HepG2 (cell line): ENCODE measurements at regions not wholly inside any gene's neighbourhood (a gene's known extent, or its start where the extent isn't known, plus 50 kb on each side); places are given as distances from the start of the nearest gene placed in this dataset.

Experiments used
- ATAC-seq: fragments of 200-7000 bp; cut with Tn5 transposase; 3 replicates; pipeline ENCODE4 v1.9.1; 2020; ENCODE audit warnings: mild to moderate bottlenecking, moderate library complexity
- BruUV-seq: library from RNA; stranded (reverse); fragments of 400-500 nt; replicated peaks from 2 replicates; lab custom pipeline; 2021; lab: Mats Ljungman, UMichigan
- CTCF ChIA-PET: fragments of 300-600 bp; formaldehyde crosslinking; extraction: SDS; loops from one replicate; lab custom pipeline; 2021; ENCODE audit warnings: low total read pairs, inconsistent platforms, low intra/inter-chr PET ratio; lab: Yijun Ruan, JAX
- POLR2A ChIA-PET: fragments of 350-600 bp; sonication (Branson Sonifier 250); formaldehyde crosslinking; loops from one replicate; lab custom pipeline; 2020; ENCODE audit warnings: antibody characterized with exemption, inconsistent platforms; lab: Yijun Ruan, JAX
- DNase-seq: peaks from one replicate; pipeline ENCODE4 v3.0.0-alpha.2; 2015; ENCODE audit warnings: low spot score
- FAIRE-seq: peaks from 3 replicates; lab custom pipeline; 2011; peaks lifted over from hg19 to GRCh38; lab: Jason Lieb, UNC
- H2AFZ ChIP-seq: one replicate; pipeline ENCODE4 v1.6.1; 2011; ENCODE audit warnings: low read length, inconsistent platforms
- H3K27ac ChIP-seq: fragments of 300-600 bp; 3 replicates; pipeline ENCODE4 v1.8.0; 2011; ENCODE audit warnings: mixed run types, mild to moderate bottlenecking, mixed read lengths, low read length, inconsistent platforms; ENCODE audit not compliant: insufficient read depth; ENCODE audit errors: extremely low read length
- H3K27me3 ChIP-seq, 2 experiments: fragments of 200-600 bp in 1 of 2; 2 replicates in 1 of 2; 3 replicates in 1 of 2; pipeline versions ENCODE4 v1.6.0 to v1.8.0; 2011; ENCODE audit warnings: low read length in 2 of 2, mild to moderate bottlenecking in 2 of 2, moderate library complexity in 2 of 2, inconsistent platforms in 1 of 2; ENCODE audit not compliant: insufficient read depth in 2 of 2, control insufficient read depth in 1 of 2
- H3K36me3 ChIP-seq, 2 experiments: fragments of 200-600 bp in 1 of 2; replicated peaks in 1 of 2; 2 replicates in 1 of 2; 3 replicates in 1 of 2; pipeline versions ENCODE4 v1.5.1 to v1.8.0; 2011; ENCODE audit warnings: low read length in 2 of 2, inconsistent platforms in 1 of 2; ENCODE audit not compliant: insufficient read depth in 2 of 2, control insufficient read depth in 1 of 2
- H3K4me1 ChIP-seq: 2 replicates; pipeline ENCODE4 v1.5.1; 2012; ENCODE audit warnings: low read length, inconsistent platforms; ENCODE audit not compliant: insufficient read depth
- H3K4me2 ChIP-seq: 2 replicates; pipeline ENCODE4 v1.6.0; 2011; ENCODE audit warnings: low read depth, low read length, inconsistent platforms
- H3K4me3 ChIP-seq, 3 experiments: fragments of 200-600 bp in 1 of 3; sonication (generic), shearing (Covaris generic) in 1 of 3; replicated peaks in 1 of 3; 2 replicates each; pipeline ENCODE4 v1.5.1; 2011 to 2016; ENCODE audit warnings: low read length in 3 of 3, inconsistent platforms in 2 of 3, low read depth in 2 of 3, mild to moderate bottlenecking in 2 of 3, control low read depth in 1 of 3, mixed read lengths in 1 of 3; ENCODE audit not compliant: insufficient read depth in 1 of 3
- H3K79me2 ChIP-seq: one replicate; pipeline ENCODE4 v1.6.1; 2011; ENCODE audit warnings: low read length, inconsistent platforms; ENCODE audit not compliant: insufficient read depth
- H3K9ac ChIP-seq: 2 replicates; pipeline ENCODE4 v1.6.0; 2011; ENCODE audit warnings: mild to moderate bottlenecking, low read depth, low read length, inconsistent platforms; ENCODE audit not compliant: insufficient read depth
- H3K9me3 ChIP-seq: 2 replicates; pipeline ENCODE4 v1.5.1; 2012; ENCODE audit warnings: mild to moderate bottlenecking, low read length
- H4K20me1 ChIP-seq: 2 replicates; pipeline ENCODE4 v1.6.0; 2011; ENCODE audit warnings: inconsistent platforms, mild to moderate bottlenecking, low read length, moderate library complexity; ENCODE audit not compliant: insufficient read depth
- ATF5 ChIP-seq: sonication (generic); formaldehyde crosslinking; IDR thresholded peaks from 2 replicates; pipeline ENCODE4 v1.4.0; 2020; ENCODE audit warnings: mild to moderate bottlenecking, low read depth, missing genetic modification reagents
- HNRNPUL1 ChIP-seq: fragments of 200-400 bp; formaldehyde crosslinking; IDR thresholded peaks from 2 replicates; pipeline ENCODE4 v1.6.1; 2017; ENCODE audit warnings: low read depth, mild to moderate bottlenecking, low read length, moderate library complexity
- MLX ChIP-seq: IDR thresholded peaks from 2 replicates; pipeline ENCODE4 v1.6.1; 2016
- NR2C2 ChIP-seq: sonication (generic); formaldehyde crosslinking; IDR thresholded peaks from 2 replicates; pipeline ENCODE4 v1.4.0; 2020; ENCODE audit warnings: missing genetic modification reagents, mild to moderate bottlenecking, moderate library complexity, borderline replicate concordance
- NR2F1 ChIP-seq, 2 experiments: fragments of 450-650 bp in 1 of 2; formaldehyde crosslinking in 1 of 2; IDR thresholded peaks; 2 replicates each; pipeline versions ENCODE4 v1.5.0 to v1.6.1; 2016 to 2020; ENCODE audit warnings: mild to moderate bottlenecking in 1 of 2, missing compliant biosample characterization in 1 of 2, missing genetic modification reagents in 1 of 2, moderate library complexity in 1 of 2
- SOX13 ChIP-seq, 3 experiments: fragments of 450-650 bp in 1 of 3; sonication (generic) in 1 of 3; formaldehyde crosslinking in 1 of 3; IDR thresholded peaks in 2 of 3; conservative IDR thresholded peaks in 1 of 3; 2 replicates each; pipeline versions ENCODE4 v1.5.0 to v1.6.1; 2016 to 2020; ENCODE audit warnings: antibody characterized with exemption in 1 of 3, mild to moderate bottlenecking in 1 of 3, missing compliant biosample characterization in 1 of 3, missing genetic modification reagents in 1 of 3, moderate library complexity in 1 of 3
- ZNF513 ChIP-seq: sonication (generic); formaldehyde crosslinking; conservative IDR thresholded peaks from 2 replicates; pipeline ENCODE4 v1.5.0; 2020; ENCODE audit warnings: missing genetic modification reagents
- ZNF530 ChIP-seq: sonication (generic); formaldehyde crosslinking; IDR thresholded peaks from 2 replicates; pipeline ENCODE4 v1.5.0; 2020; ENCODE audit warnings: low read depth, mild to moderate bottlenecking, missing genetic modification reagents
- WGBS: methylation state at CpG from one replicate; pipeline ENCODE4 v1.1.6; 2017; ENCODE audit warnings: low lambda C conversion rate; 5-methylcytosine and 5-hydroxymethylcytosine counted together
- in situ Hi-C: cut with HindIII; loops from 2 replicates; pipeline ENCODE4 v1.10.0; 2017; ENCODE audit warnings: low pct_unique_long_range_greater_than_20kb; ENCODE audit not compliant: extremely low pct_ligation_motif_present
- intact Hi-C: fragments of 100-400 bp; cut with micrococcal nuclease; formaldehyde crosslinking; loops from one replicate; pipeline ENCODE4 v1.10.0; 2022; ENCODE audit not compliant: unreplicated experiment

GRCh38 chr3:106036696-106037095 is 167.9 kb upstream of the CBLB start:
- ChIA-PET CTCF (no interaction called here), POLR2A (no interaction called here)
- Histone ChIP-seq H3K79me2 (no peaks in the 10 kb centered on the region), H3K27ac (no peak overlapping the region), H3K4me1 (no peaks in the 10 kb centered on the region), H4K20me1 (no peaks in the 10 kb centered on the region), H3K27me3 (no peaks in the 10 kb centered on the region), H2AFZ (no peak overlapping the region), H3K9ac (no peak overlapping the region), H3K4me2 (no peak overlapping the region), H3K36me3 (no peaks in the 10 kb centered on the region), H3K9me3 (no peaks in the 10 kb centered on the region), H3K4me3 (no peak overlapping the region)
- no peak for ATAC-seq
- no peak for FAIRE-seq
- in situ Hi-C loops (no loop called here), intact Hi-C loops (no loop called here)
- DNase-seq: no peak
- TF ChIP-seq HNRNPUL1: no peak
- no peak for TF ChIP-seq ATF5 (CRISPR knock-in tag)
- TF ChIP-seq SOX13 (IDR thresholded peaks at IDR 0.05): no peak
- no peak for TF ChIP-seq SOX13 (CRISPR knock-in tag; conservative IDR thresholded peaks at IDR 0.05 in 1 of 2, IDR thresholded peaks at IDR 0.05 in 1 of 2)
- no peak for TF ChIP-seq MLX
- no peak for TF ChIP-seq ZNF530
- no peak for TF ChIP-seq ZNF513 (CRISPR knock-in tag)
- no peak for TF ChIP-seq NR2F1 (CRISPR knock-in tag; IDR thresholded peaks at IDR 0.05)
- no peak for TF ChIP-seq NR2C2
- no TSS peak for BruUV-seq
- 15% methylated on average over 1 of the region's 1 CpG for WGBS
